Breast epithelium (tissue), 3 donors: ENCODE measurements at regions not wholly inside any gene's neighbourhood (a gene's known extent, or its start where the extent isn't known, plus 50 kb on each side); places are given as distances from the start of the nearest gene placed in this dataset.

ENCODE experiments used
- POLR2A ChIP-seq: fragments of 450-650 bp; IDR thresholded peaks from one replicate; pipeline ENCODE4 v1.6.1; 2016; ENCODE audit warnings: antibody characterized with exemption, mild to moderate bottlenecking, moderate library complexity
- POLR2AphosphoS5 ChIP-seq, 3 donors: sonication (generic); formaldehyde crosslinking; IDR thresholded peaks; one replicate each; pipeline ENCODE4 v1.6.1; 2017; ENCODE audit warnings: antibody characterized with exemption in 3 of 3
- TF ChIP-seq, protein P1 (sequence below), 3 donors: fragments of 450-650 bp; IDR thresholded peaks; one replicate each; pipeline ENCODE4 v1.5.1; 2016 to 2017; ENCODE audit warnings: antibody characterized with exemption in 3 of 3, mild to moderate bottlenecking in 3 of 3, moderate library complexity in 3 of 3

DNA sequence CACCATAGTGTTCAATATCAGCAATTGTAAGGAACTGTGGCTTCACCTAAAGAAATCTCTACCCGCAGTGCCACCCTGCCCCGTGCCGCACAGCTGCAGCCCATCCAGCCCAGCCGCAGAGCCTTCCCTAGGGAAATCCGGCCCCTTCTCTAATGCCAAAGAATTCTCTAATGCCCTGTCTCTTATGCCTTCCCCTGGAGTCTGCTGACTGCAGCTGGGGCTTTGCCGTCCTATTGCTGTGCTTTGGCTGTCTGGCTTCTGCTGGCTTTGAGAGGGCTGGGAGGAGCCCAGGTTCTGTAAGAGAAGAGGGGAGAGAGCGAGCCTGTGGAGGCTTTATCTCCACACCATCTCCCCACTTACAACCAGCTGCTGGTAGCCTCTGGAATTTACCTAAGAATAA lies 85.9 kb upstream of the HELT start:
- TF ChIP-seq POLR2A (no peak), POLR2AphosphoS5 (IDR thresholded peaks at IDR 0.05) (no peak)
- TF ChIP-seq, protein P1, sequence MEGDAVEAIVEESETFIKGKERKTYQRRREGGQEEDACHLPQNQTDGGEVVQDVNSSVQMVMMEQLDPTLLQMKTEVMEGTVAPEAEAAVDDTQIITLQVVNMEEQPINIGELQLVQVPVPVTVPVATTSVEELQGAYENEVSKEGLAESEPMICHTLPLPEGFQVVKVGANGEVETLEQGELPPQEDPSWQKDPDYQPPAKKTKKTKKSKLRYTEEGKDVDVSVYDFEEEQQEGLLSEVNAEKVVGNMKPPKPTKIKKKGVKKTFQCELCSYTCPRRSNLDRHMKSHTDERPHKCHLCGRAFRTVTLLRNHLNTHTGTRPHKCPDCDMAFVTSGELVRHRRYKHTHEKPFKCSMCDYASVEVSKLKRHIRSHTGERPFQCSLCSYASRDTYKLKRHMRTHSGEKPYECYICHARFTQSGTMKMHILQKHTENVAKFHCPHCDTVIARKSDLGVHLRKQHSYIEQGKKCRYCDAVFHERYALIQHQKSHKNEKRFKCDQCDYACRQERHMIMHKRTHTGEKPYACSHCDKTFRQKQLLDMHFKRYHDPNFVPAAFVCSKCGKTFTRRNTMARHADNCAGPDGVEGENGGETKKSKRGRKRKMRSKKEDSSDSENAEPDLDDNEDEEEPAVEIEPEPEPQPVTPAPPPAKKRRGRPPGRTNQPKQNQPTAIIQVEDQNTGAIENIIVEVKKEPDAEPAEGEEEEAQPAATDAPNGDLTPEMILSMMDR (IDR thresholded peaks at IDR 0.05): no peak
